ENCODE measurements at regions not wholly inside any gene's neighbourhood (a gene's known extent, or its start where the extent isn't known, plus 50 kb on each side); places are given as distances from the start of the nearest gene placed in this dataset.
"Not testable (repeated sequence)": the region's sequence is repeated elsewhere in the genome, so short reads cannot be mapped to it uniquely, and the experiment has no call there.

GRCh38 chr21:28034334-28034733 lies 958.3 kb downstream of the LTN1 start:
- TF ChIP-seq, protein P1, sequence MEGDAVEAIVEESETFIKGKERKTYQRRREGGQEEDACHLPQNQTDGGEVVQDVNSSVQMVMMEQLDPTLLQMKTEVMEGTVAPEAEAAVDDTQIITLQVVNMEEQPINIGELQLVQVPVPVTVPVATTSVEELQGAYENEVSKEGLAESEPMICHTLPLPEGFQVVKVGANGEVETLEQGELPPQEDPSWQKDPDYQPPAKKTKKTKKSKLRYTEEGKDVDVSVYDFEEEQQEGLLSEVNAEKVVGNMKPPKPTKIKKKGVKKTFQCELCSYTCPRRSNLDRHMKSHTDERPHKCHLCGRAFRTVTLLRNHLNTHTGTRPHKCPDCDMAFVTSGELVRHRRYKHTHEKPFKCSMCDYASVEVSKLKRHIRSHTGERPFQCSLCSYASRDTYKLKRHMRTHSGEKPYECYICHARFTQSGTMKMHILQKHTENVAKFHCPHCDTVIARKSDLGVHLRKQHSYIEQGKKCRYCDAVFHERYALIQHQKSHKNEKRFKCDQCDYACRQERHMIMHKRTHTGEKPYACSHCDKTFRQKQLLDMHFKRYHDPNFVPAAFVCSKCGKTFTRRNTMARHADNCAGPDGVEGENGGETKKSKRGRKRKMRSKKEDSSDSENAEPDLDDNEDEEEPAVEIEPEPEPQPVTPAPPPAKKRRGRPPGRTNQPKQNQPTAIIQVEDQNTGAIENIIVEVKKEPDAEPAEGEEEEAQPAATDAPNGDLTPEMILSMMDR (IDR thresholded peaks at IDR 0.05) = not testable (repeated sequence)
- TF ChIP-seq POLR2A (IDR thresholded peaks at IDR 0.05) = not testable (repeated sequence)
